Natural killer cell (primary cell): ENCODE measurements at regions not wholly inside any gene's neighbourhood (a gene's known extent, or its start where the extent isn't known, plus 50 kb on each side); places are given as distances from the start of the nearest gene placed in this dataset.

Source experiments
- ATAC-seq, 3 donors: fragments of 150-1000 bp in 2 of 3; fragments of 200-7000 bp in 1 of 3; cut with Tn5 transposase; 1 replicate in 1 of 3; 2 replicates in 2 of 3; pipeline ENCODE4 v1.10.0; 2021; ENCODE audit warnings: mild to moderate bottlenecking in 2 of 3, moderate library complexity in 2 of 3
- DNase-seq, 2 donors: peaks; one replicate each; pipeline versions ENCODE4 v3.0.0 to v3.0.0-alpha.2; 2013 to 2021; ENCODE audit warnings: mixed read lengths in 1 of 2
- H3K27ac ChIP-seq: one replicate; pipeline ENCODE4 v1.5.1; 2013; ENCODE audit warnings: mild to moderate bottlenecking, low read length
- H3K27me3 ChIP-seq: one replicate; pipeline ENCODE4 v1.6.1; 2013; ENCODE audit warnings: low read length; ENCODE audit not compliant: control insufficient read depth, insufficient read depth
- H3K36me3 ChIP-seq: one replicate; pipeline ENCODE4 v1.6.1; 2013; ENCODE audit warnings: low read length; ENCODE audit not compliant: control insufficient read depth, insufficient read depth
- H3K4me1 ChIP-seq: one replicate; pipeline ENCODE4 v1.6.1; 2013; ENCODE audit warnings: low read length; ENCODE audit not compliant: control insufficient read depth, insufficient read depth
- H3K4me3 ChIP-seq: one replicate; pipeline ENCODE4 v1.5.1; 2013; ENCODE audit warnings: low read length
- H3K9me3 ChIP-seq: one replicate; pipeline ENCODE4 v1.6.1; 2013; ENCODE audit warnings: low read length; ENCODE audit not compliant: control insufficient read depth, insufficient read depth
- H3K27ac Mint-ChIP-seq, 2 donors: one replicate each; pipeline ENCODE4 v1.8.0; 2022; ENCODE audit warnings: mild to moderate bottlenecking in 2 of 2, mixed read lengths in 2 of 2, moderate library complexity in 1 of 2
- H3K27me3 Mint-ChIP-seq, 2 donors: one replicate each; pipeline ENCODE4 v1.8.0; 2022; ENCODE audit warnings: low read depth in 2 of 2, mixed read lengths in 2 of 2
- H3K36me3 Mint-ChIP-seq: one replicate; pipeline ENCODE4 v1.8.0; 2022; ENCODE audit warnings: mixed read lengths
- H3K4me1 Mint-ChIP-seq, 2 donors: one replicate each; pipeline ENCODE4 v1.8.0; 2022; ENCODE audit warnings: mixed read lengths in 2 of 2
- H3K4me3 Mint-ChIP-seq: one replicate; pipeline ENCODE4 v1.8.0; 2022; ENCODE audit warnings: mild to moderate bottlenecking, moderate library complexity, mixed read lengths
- H3K9me3 Mint-ChIP-seq, 2 donors: one replicate each; pipeline ENCODE4 v1.8.0; 2022; ENCODE audit warnings: mixed read lengths in 2 of 2
- WGBS: methylation state at CpG from one replicate; pipeline ENCODE4 v1.1.7; 2013; ENCODE audit warnings: missing lambda C conversion rate; ENCODE audit not compliant: insufficient coverage; 5-methylcytosine and 5-hydroxymethylcytosine counted together
- intact Hi-C: fragments of 100-400 bp; cut with micrococcal nuclease; formaldehyde crosslinking; loops from one replicate; pipeline ENCODE4 v1.14.2; 2022
- TF ChIP-seq, protein P1 (sequence below): fragments of 200-600 bp; IDR thresholded peaks from one replicate; pipeline ENCODE4 v1.8.0; 2022; ENCODE audit warnings: antibody characterized with exemption

- Mint-ChIP-seq H3K9me3 (no peaks in the 10 kb centered on the region), H3K4me1 (no peaks in the 10 kb centered on the region), H3K4me3 (no peak overlapping the region), H3K27ac (no peak overlapping the region), H3K27me3 (no peaks in the 10 kb centered on the region), H3K36me3 (no peaks in the 10 kb centered on the region)
- intact Hi-C loops, result no loop called here
- H3K9me3 ChIP-seq, result no peaks in the 10 kb centered on the region
- no peaks in the 10 kb centered on the region for H3K4me1 ChIP-seq
- no peaks in the 10 kb centered on the region for H3K36me3 ChIP-seq
- H3K27me3 ChIP-seq, result peaks cover 2% of the 10 kb centered on the region
- TF ChIP-seq, protein P1, sequence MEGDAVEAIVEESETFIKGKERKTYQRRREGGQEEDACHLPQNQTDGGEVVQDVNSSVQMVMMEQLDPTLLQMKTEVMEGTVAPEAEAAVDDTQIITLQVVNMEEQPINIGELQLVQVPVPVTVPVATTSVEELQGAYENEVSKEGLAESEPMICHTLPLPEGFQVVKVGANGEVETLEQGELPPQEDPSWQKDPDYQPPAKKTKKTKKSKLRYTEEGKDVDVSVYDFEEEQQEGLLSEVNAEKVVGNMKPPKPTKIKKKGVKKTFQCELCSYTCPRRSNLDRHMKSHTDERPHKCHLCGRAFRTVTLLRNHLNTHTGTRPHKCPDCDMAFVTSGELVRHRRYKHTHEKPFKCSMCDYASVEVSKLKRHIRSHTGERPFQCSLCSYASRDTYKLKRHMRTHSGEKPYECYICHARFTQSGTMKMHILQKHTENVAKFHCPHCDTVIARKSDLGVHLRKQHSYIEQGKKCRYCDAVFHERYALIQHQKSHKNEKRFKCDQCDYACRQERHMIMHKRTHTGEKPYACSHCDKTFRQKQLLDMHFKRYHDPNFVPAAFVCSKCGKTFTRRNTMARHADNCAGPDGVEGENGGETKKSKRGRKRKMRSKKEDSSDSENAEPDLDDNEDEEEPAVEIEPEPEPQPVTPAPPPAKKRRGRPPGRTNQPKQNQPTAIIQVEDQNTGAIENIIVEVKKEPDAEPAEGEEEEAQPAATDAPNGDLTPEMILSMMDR, result no peak
- DNase-seq, result no peak
- no peak for ATAC-seq
- H3K27ac ChIP-seq, result no peak overlapping the region
- WGBS, result 72% methylated on average over 6 of the region's 9 CpGs
- no peak overlapping the region for H3K4me3 ChIP-seq
These were observed 339.1 kb upstream of the OBI1 start for GRCh38 chr13:78997902-78998629.

- no peaks in the 10 kb centered on the region for H3K36me3 ChIP-seq
- intact Hi-C loops, result no loop called here
- no peak for ATAC-seq
- WGBS, result 92% methylated on average over 2 of the region's 2 CpGs
- H3K27ac Mint-ChIP-seq, result no peak overlapping the region
- no peaks in the 10 kb centered on the region for H3K4me1 ChIP-seq
- no peak overlapping the region for H3K4me3 Mint-ChIP-seq
- no peak for DNase-seq
- H3K27me3 ChIP-seq, result peaks cover 2% of the 10 kb centered on the region
- no peaks in the 10 kb centered on the region for H3K27me3 Mint-ChIP-seq
- H3K9me3 ChIP-seq, result no peaks in the 10 kb centered on the region
- no peaks in the 10 kb centered on the region for H3K9me3 Mint-ChIP-seq
- no peaks in the 10 kb centered on the region for H3K4me1 Mint-ChIP-seq
- H3K36me3 Mint-ChIP-seq, result no peaks in the 10 kb centered on the region
- H3K4me3 ChIP-seq, result no peak overlapping the region
- TF ChIP-seq, protein P1, result no peak
- H3K27ac ChIP-seq, result no peak overlapping the region
These were observed 334.8 kb upstream of the OBI1 start for GRCh38 chr13:78993792-78994191.

DNA sequence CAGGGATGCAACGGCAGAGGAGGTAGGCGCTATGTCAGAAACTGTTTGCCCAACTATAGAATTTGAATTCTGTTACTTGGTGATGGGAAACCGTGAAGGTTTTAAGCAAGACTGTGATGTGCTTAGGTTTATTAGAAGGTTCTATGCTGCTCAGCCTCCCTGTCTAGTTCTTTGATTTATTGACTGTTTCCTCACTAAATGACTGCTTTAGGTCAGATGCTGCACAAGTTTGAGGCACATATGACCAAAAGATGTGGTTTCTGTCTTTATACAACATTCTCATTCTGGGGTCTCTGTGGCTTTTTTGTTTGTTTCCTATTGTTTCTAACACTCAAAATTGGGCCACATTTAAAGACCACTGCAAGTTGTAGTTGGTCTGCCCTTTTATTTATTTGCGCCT, 323.0 kb upstream of the OBI1 start:
- H3K27me3 Mint-ChIP-seq, result peaks cover 6 to 8% of the 10 kb centered on the region in 2 donors
- ATAC-seq (no peak), DNase-seq (no peak)
- H3K9me3 Mint-ChIP-seq, result no peaks in the 10 kb centered on the region
- no peaks in the 10 kb centered on the region for H3K36me3 ChIP-seq
- no peak overlapping the region for H3K27ac ChIP-seq
- H3K9me3 ChIP-seq, result no peaks in the 10 kb centered on the region
- no peaks in the 10 kb centered on the region for H3K36me3 Mint-ChIP-seq
- H3K4me3 Mint-ChIP-seq, result no peak overlapping the region
- H3K27me3 ChIP-seq, result no peaks in the 10 kb centered on the region
- no peaks in the 10 kb centered on the region for H3K4me1 ChIP-seq
- TF ChIP-seq, protein P1, result no peak
- WGBS, result 56% methylated on average over 4 of the region's 4 CpGs
- intact Hi-C loops, result no loop called here
- H3K4me3 ChIP-seq, result no peak overlapping the region
- H3K27ac Mint-ChIP-seq, result no peak overlapping the region
- no peaks in the 10 kb centered on the region for H3K4me1 Mint-ChIP-seq

DNA sequence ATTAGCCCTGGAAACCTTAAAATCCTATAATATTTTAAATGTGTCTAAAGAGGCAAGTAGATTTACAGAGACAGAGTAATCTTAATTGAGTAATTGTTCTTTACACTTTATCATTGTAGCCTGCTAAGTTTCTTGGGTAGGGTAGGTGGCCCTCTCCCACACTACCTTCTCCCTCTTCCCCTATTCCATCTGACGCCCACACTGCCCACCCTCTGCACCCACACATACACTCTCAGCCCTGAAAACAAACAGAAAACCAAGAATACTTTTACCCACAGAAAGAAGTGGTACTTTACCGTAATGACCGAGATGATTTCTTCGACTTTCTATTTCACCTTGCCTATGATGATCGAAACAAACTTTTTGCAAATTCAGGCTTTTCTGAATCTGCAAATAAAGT, 320.4 kb upstream of the OBI1 start:
- Histone ChIP-seq H3K4me1 (no peaks in the 10 kb centered on the region), H3K27ac (no peak overlapping the region), H3K27me3 (no peaks in the 10 kb centered on the region), H3K4me3 (no peak overlapping the region), H3K36me3 (no peaks in the 10 kb centered on the region), H3K9me3 (no peaks in the 10 kb centered on the region)
- Mint-ChIP-seq H3K4me3 (no peak overlapping the region), H3K27me3 (peaks cover 6 to 10% of the 10 kb centered on the region in 2 donors), H3K4me1 (no peaks in the 10 kb centered on the region), H3K9me3 (no peaks in the 10 kb centered on the region), H3K27ac (no peak overlapping the region), H3K36me3 (no peaks in the 10 kb centered on the region)
- TF ChIP-seq, protein P1, result no peak
- intact Hi-C loops, result loop anchor here (2.0 kb wide), 1 partner anchor 1201 kb away; no protein-coding TSS in a partner anchor
- no peak for DNase-seq
- no peak for ATAC-seq
- WGBS, result 88% methylated on average over 5 of the region's 5 CpGs
